Heart right ventricle (tissue), 16 donors: ENCODE measurements at regions not wholly inside any gene's neighbourhood (a gene's known extent, or its start where the extent isn't known, plus 50 kb on each side); places are given as distances from the start of the nearest gene placed in this dataset.

Source experiments
- ATAC-seq, 8 donors: fragments of 200-7000 bp; cut with Tn5 transposase; one replicate each; pipeline ENCODE4 v1.9.1; 2020; ENCODE audit warnings: mild to moderate bottlenecking in 8 of 8, moderate library complexity in 8 of 8, moderate number of reproducible peaks in 1 of 8
- DNase-seq, 2 donors: peaks; one replicate each; pipeline ENCODE4 v3.0.0-alpha.2; 2020
- H3K27ac ChIP-seq, 10 donors: fragments of 200-600 bp; sonication (generic) in 2 of 10; one replicate each; pipeline versions ENCODE4 v1.5.0 to v1.8.0; 2020 to 2022; ENCODE audit warnings: mild to moderate bottlenecking in 3 of 10
- H3K27me3 ChIP-seq, 7 donors: fragments of 200-600 bp; one replicate each; pipeline ENCODE4 v1.8.0; 2021 to 2022; ENCODE audit warnings: mild to moderate bottlenecking in 2 of 7
- H3K36me3 ChIP-seq, 9 donors: fragments of 200-600 bp; sonication (generic) in 1 of 9; one replicate each; pipeline versions ENCODE4 v1.5.0 to v1.8.0; 2020 to 2022; ENCODE audit warnings: mild to moderate bottlenecking in 2 of 9
- H3K4me1 ChIP-seq, 9 donors: fragments of 200-600 bp; sonication (generic) in 1 of 9; one replicate each; pipeline versions ENCODE4 v1.5.0 to v1.8.0; 2020 to 2022; ENCODE audit warnings: mild to moderate bottlenecking in 4 of 9
- H3K4me3 ChIP-seq, 10 donors: fragments of 200-600 bp; sonication (generic) in 2 of 10; one replicate each; pipeline versions ENCODE4 v1.5.0 to v1.8.0; 2020 to 2022; ENCODE audit warnings: mild to moderate bottlenecking in 7 of 10, moderate library complexity in 2 of 10
- H3K9me3 ChIP-seq, 11 donors: fragments of 200-600 bp in 10 of 11; sonication (generic) in 2 of 11; one replicate each; pipeline versions ENCODE4 v1.5.0 to v1.8.0; 2013 to 2022; ENCODE audit warnings: mild to moderate bottlenecking in 2 of 11, control low read depth in 1 of 11, moderate library complexity in 1 of 11
- WGBS, 2 donors: extraction: QIAGEN DNeasy Blood & Tissue Kit; methylation state at CpG; one replicate each; pipeline ENCODE4 v1.1.7; 2013; ENCODE audit warnings: inconsistent platforms in 1 of 2; 5-methylcytosine and 5-hydroxymethylcytosine counted together
- intact Hi-C, 10 donors: fragments of 100-400 bp; cut with DNase I; formaldehyde crosslinking; loops; one replicate each; pipeline versions ENCODE4 v1.11.1 to v1.14.2; 2022
- TF ChIP-seq, protein P1 (sequence below), 9 donors: fragments of 200-600 bp; sonication (generic) in 2 of 9; IDR thresholded peaks; one replicate each; pipeline versions ENCODE4 v1.5.0 to v1.8.0; 2021 to 2022; ENCODE audit warnings: antibody characterized with exemption in 9 of 9, mild to moderate bottlenecking in 5 of 9, moderate library complexity in 1 of 9
- donor health status: Arrhythmogenic right ventricular cardiomyopathy.
- donor health status: ischemic (EF 13 %, LVEDD 7.1; RV severe dilation, severe dysfunction).
- donor health status: healthy with polysubstance abuse.
- donor health status: DM: no; HTN: yes; CAD: no.
- donor health status: DM: no; HTN: no; CAD: no.
- donor health status: ischemic (EF 25% LVEDD 6.9; RV normal size, moderate dysfunction).
- donor health status: ischemic (EF 25% LVEDD 5.7; RV mildly dilated, moderate dysfunction).
- donor health status: healthy.
- donor health status: DM: yes; HTN: yes; CAD: no.
- donor health status: Ischemic cardiomyopathy.
- donor health status: ischemic (EF 35%, LVEDD 5.7; RV mildly dilated, moderate dysfunction).
- donor health status: nonischemic (EF 11% LVEDD 7.7; RV severe dilation, severe dysfunction).
- donor health status: DM: yes; HTN: yes; CAD: no.
- donor health status: PGD.
- donor health status: ischemic (EF 29% LVEDD 5.4; RV normal size, mild dysfunction).
- donor health status: nonischemic (EF 23%, LVEDD 6.1; RV moderate dilation, normal function).

DNA sequence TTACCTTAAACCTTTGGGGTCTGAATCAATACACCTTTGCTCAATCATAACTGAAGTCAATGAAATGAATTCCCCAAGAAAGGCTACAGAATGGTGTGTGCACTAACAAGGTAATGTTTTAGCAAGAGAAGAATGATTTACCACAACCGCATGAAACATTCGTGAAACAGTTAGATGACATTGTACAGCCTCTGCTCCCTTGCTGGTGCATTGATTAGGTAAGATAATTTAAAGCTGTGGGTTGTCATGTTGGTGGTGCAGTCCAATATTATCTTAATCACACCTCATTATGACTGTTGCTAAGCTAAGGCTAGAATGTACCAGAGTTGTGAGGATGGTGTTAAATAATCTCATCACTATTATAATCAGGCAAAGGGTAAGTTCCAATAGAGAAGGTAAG is 1673.2 kb upstream of the PRR20A start:
- TF ChIP-seq, protein P1, sequence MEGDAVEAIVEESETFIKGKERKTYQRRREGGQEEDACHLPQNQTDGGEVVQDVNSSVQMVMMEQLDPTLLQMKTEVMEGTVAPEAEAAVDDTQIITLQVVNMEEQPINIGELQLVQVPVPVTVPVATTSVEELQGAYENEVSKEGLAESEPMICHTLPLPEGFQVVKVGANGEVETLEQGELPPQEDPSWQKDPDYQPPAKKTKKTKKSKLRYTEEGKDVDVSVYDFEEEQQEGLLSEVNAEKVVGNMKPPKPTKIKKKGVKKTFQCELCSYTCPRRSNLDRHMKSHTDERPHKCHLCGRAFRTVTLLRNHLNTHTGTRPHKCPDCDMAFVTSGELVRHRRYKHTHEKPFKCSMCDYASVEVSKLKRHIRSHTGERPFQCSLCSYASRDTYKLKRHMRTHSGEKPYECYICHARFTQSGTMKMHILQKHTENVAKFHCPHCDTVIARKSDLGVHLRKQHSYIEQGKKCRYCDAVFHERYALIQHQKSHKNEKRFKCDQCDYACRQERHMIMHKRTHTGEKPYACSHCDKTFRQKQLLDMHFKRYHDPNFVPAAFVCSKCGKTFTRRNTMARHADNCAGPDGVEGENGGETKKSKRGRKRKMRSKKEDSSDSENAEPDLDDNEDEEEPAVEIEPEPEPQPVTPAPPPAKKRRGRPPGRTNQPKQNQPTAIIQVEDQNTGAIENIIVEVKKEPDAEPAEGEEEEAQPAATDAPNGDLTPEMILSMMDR (IDR thresholded peaks at IDR 0.05), result no peak

DNA sequence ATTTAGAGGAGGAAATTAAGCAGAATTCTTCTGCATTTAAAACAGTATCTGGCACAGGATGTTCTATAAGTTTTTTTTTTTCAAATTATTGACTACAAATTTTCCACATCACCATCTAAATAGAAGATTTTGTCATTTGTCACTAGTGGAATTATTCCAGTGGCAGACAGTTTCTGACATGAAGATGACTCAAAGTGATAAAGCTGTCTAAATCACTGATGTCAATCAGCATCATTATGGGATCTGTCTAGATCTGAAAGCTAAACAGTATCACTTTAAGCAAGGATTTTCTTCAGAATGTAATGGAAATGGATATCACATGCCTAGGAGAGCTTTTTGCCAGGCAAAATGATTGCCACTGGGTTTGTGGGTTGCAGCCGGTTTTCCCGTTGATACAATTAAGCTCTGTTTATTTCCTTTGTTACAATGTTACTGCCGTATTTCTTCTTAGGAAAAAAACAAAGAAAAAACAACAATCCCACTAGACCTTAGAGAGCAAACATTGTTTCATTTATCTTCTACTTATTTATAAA is 1657.0 kb upstream of the PRR20A start:
- Histone ChIP-seq H3K27ac (no peak overlapping the region), H3K27me3 (no peaks in the 10 kb centered on the region), H3K4me1 (no peaks in the 10 kb centered on the region), H3K4me3 (no peak overlapping the region), H3K9me3 (peaks cover 0 to 18% (median 0%) of the 10 kb centered on the region in 11 donors), H3K36me3 (no peaks in the 10 kb centered on the region)
- no peak for DNase-seq
- intact Hi-C loops, result no loop called here
- no peak for ATAC-seq
- TF ChIP-seq, protein P1 (IDR thresholded peaks at IDR 0.05), result no peak
- WGBS, 2 donors, result 78 to 79% methylated on average over 3 of the region's 3 CpGs

More for the DNA sequence above, 1673.2 kb upstream of the PRR20A start:
- Histone ChIP-seq H3K9me3 (peaks cover 0 to 2% (median 0%) of the 10 kb centered on the region in 11 donors), H3K4me1 (no peaks in the 10 kb centered on the region), H3K27me3 (no peaks in the 10 kb centered on the region), H3K27ac (no peak overlapping the region), H3K4me3 (no peak overlapping the region), H3K36me3 (no peaks in the 10 kb centered on the region)
- DNase-seq (no peak), ATAC-seq (no peak)
- intact Hi-C loops, result no loop called here
- 82 to 83% methylated on average over 2 of the region's 2 CpGs for WGBS, 2 donors

GRCh38 chr13:55493297-55493696 is 1647.4 kb upstream of the PRR20A start:
- Histone ChIP-seq H3K4me3 (no peak overlapping the region), H3K9me3 (peaks cover 0 to 8% (median 0%) of the 10 kb centered on the region in 11 donors), H3K27me3 (no peaks in the 10 kb centered on the region), H3K36me3 (no peaks in the 10 kb centered on the region), H3K27ac (no peak overlapping the region), H3K4me1 (no peaks in the 10 kb centered on the region)
- intact Hi-C loops, result no loop called here
- WGBS, 2 donors, result 78 to 80% methylated on average over 3 of the region's 3 CpGs
- DNase-seq (no peak), ATAC-seq (no peak)
- TF ChIP-seq, protein P1 (IDR thresholded peaks at IDR 0.05), result no peak

DNA sequence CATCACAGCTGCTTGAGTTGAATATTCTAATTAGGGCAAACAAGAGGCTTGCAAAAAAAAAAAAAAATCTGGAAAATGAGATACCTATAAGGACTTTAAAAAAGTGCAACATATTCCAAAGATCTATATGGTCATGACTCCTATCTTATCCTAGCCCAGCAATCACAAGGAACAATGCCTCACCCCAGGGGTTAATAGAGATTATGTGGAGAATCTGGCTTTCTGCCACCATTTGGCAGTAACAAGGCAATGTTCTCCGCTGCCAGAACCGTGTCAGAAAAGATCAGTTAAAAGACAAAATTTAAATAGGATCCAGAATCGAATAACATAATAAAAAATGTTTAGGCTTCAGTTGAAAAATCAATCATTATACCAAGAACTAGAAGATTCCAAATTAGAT is 1643.2 kb upstream of the PRR20A start:
- Histone ChIP-seq H3K4me1 (no peaks in the 10 kb centered on the region), H3K9me3 (peaks cover 0 to 13% (median 0%) of the 10 kb centered on the region in 11 donors), H3K36me3 (no peaks in the 10 kb centered on the region), H3K4me3 (no peak overlapping the region), H3K27me3 (no peaks in the 10 kb centered on the region), H3K27ac (no peak overlapping the region)
- intact Hi-C loops, result no loop called here
- no peak for ATAC-seq
- DNase-seq, result no peak
- WGBS, 2 donors, result 65% methylated on average over 3 of the region's 3 CpGs
- TF ChIP-seq, protein P1 (IDR thresholded peaks at IDR 0.05), result no peak
